ENCODE measurements at regions not wholly inside any gene's neighbourhood (a gene's known extent, or its start where the extent isn't known, plus 50 kb on each side); places are given as distances from the start of the nearest gene placed in this dataset.

GRCh38 chr6:156107624-156108101 lies 652.0 kb upstream of the NOX3 start:
- DNase-seq: no peak

DNA sequence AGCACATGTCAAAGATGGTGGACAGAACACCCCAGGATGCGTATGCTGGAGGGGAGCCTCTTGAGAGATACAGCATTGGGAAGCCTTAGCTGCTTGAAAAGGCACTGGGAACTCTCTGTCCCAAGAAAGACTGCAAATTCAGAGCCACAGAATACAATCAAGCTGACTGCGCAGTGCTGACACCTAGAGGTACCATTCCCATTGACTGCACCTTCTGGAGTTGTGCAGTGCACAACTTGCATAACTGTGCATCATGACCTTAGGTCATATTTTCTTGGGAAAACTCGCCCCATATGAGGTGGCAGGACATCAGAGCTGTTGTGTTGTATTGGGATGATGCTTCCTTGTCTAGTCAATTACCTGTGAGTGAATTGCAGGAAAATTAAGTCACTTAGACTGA lies 646.5 kb upstream of the NOX3 start:
- no peak for DNase-seq

DNA sequence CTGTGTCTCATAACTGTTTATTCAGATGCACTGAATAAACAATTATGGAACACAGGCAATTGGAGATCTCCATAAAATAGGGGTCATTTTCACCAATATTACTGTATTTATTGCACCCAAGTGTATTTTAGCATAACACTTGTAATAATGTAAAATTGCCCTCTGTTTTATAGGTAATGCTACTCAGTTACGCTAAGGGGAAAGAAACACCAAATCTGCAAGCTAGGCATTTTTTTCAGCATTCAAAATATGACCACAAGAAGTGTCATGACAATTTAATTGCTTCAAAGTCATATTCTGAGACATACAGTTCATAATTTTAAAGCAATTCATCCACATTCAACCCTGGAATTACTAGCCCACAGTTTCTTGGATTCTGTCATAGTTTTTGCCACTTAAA lies 643.2 kb upstream of the NOX3 start:
- no peak for DNase-seq

DNA sequence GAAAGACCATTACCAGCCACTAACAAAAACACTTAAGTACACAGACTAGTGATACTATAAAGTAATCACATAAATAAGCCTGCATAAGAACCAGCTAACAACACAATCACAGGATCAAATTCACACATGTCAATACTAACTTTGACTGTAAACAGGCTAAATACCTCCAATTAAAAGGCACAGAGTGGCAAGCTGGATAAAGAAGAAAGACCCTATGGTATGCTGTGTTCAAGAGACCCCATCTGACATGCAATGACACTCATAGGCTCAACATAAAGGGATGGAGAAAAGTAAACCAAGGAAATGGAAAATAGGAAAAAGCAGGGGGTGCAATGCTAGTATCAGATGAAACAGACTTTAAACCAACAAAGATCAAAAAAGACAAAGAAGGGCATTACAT lies 631.8 kb upstream of the NOX3 start:
- no peak for DNase-seq

- no peak for DNase-seq
Measured at GRCh38 chr6:156082012-156082411, 626.4 kb upstream of the NOX3 start.

DNA sequence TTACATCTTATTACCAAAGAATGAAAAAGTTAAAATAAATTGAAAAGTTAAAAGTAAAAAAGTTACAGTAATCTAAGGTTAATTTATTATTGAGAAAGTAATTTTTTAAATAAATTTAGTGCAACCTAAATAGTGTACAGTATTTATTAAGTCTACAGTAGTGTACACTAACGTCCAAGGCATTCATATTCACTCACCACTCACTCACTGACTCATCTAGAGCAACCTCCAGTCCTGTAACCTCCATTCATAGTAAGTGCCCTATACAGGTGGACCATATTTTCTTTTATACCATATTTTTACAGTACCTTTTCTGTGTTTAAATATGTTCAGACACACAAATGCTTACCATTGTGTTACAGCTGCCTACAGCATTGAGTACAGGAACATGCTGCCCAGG lies 624.7 kb upstream of the NOX3 start:
- DNase-seq: no peak

- DNase-seq: no peak
Measured at GRCh38 chr6:156068881-156069280, 613.2 kb upstream of the NOX3 start.

DNA sequence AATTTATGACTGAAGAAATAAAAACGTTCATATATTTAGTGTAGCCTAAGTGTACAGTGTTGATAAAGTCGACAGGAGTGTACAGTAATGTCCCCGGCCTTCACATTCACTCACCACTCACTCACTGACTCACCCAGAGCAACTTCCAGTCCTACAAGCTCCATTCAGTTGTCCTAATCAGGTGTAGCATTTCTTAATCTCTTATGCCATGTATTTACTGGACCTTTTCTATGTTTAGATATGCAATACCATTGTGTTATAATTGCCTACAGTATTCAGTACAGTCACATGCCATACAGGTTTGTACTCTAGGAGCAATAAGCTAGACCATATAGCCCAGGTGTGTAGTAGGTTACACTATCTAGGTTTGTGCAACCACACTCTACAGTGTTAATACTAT lies 610.2 kb upstream of the NOX3 start:
- DNase-seq: no peak

DNA sequence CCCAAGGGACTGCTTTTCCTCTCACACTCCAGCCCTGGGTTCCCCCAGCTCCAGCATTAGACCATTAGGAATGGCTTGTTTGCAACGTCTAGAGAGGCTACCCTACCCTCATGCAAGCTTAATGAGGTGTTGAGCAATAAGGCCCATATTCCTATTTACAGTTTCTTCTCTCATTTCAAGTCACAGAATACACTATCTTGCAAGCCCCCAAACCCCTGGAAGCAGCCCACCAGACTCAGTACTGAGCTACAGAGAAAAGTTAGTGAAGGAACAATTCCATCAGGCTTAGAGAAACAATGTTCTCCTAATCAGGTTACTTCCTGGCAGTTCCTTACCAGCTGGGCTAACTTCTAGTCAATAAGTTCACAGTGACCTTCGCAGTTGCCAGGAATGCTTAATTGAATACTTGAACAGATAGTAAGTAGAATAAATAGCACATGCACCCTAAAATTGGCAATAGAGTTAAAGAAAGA lies 606.5 kb upstream of the NOX3 start:
- no peak for DNase-seq

GRCh38 chr6:156061465-156061864 lies 605.8 kb upstream of the NOX3 start:
- DNase-seq: no peak

DNA sequence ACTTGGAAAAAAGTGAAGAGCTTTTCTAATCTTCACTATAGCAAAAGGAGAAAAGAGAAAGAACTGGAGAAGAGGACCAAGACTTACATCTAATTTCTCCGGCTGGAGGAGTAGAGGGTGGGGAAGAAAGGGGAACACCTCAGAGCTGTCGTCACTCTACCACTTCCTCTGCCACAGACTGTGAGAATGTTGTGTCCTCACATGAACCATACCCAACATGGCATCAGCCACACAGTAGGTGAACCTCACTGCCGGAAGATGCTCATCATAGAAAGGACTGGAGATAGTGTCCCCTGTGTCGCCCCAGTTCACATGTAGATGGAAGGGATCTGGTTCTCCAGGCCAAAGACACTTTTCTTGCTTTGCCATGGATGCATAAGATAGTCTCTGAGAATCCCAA lies 604.4 kb upstream of the NOX3 start:
- DNase-seq: no peak

- DNase-seq: no peak
Measured at GRCh38 chr6:156058356-156058755, 602.7 kb upstream of the NOX3 start.

- no peak for DNase-seq
Measured at GRCh38 chr6:156057869-156058268, 602.2 kb upstream of the NOX3 start.

DNA sequence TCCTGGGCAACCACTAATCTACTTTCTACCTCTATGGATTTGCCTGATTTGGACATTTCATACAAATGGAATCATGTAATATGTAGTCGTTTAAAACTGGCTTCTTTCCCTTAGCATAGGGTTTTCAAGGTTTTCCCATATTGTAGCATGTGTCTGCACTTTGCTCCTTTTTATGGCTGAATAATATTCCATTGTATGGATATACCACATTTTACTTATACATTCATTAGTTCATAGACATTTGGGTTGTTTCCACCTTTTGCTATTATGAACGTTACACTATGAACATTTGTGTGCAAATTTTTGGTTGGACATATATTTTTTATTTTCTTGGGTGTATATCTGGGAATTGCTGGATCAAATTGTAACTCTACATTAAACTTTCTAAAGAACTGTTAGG lies 600.4 kb upstream of the NOX3 start:
- DNase-seq: no peak

GRCh38 chr6:156053626-156054025 lies 598.0 kb upstream of the NOX3 start:
- no peak for DNase-seq

GRCh38 chr6:156046841-156047449 lies 591.3 kb upstream of the NOX3 start:
- no peak for DNase-seq

DNA sequence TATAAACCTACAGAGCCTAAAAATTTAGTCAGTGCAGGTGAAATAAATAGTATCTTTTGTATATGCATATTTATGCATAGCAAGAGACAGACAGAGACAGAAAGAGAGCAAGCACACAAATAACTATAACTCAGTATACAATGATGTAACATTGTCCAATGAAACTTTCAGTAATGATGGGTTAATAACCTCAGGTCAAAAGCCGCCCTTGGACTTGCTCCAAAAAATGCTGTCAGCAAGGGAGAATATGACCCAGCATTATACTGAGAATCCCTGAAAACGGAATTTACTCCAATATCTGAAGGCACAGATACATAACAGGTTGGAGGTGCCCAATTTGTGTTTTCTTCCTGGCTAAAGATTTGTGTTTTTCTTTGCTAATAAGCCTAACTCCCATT lies 590.6 kb upstream of the NOX3 start:
- DNase-seq: no peak

- DNase-seq: no peak
Measured at GRCh38 chr6:156045401-156046267, 590.0 kb upstream of the NOX3 start.

DNA sequence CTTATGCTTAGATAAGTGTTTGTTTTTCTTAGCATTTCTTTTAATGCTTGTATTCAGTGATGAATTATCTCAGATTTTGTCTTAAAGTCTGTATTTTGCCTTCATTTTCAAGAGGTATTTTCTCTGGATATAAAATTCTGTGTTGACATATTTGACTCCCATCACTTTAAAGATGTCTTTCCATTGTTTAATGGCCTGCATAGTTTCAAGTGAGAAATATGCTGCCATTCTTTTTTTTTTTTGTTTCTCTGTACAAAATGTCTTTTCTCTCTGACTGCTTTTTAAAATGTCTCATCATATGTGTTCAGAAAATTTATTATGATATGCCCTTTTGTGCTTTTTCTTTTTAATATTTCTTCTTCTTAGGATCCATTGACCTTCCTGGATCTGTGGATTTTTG lies 578.0 kb upstream of the NOX3 start:
- no peak for DNase-seq

GRCh38 chr6:156031516-156031915 lies 575.9 kb upstream of the NOX3 start:
- no peak for DNase-seq

DNA sequence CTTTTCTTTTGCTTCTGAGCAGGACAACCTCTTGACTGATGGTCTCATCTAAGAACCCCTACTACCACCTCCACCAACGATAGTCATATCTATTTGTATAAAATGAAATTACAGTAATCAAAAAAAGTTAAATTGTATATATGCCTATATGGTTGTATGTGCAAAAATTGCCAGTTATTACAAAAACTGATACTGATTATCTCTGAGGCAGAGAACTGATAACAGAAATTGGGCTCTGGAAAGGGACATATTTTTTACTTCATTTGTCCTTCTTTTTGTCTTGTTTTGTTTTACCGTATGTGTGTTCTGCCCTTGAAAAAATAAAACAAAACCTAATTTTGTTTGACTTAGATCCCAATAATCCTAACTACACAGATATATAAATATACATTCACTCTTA lies 574.4 kb upstream of the NOX3 start:
- no peak for DNase-seq

- DNase-seq: no peak
Measured at GRCh38 chr6:156029286-156029985, 573.8 kb upstream of the NOX3 start.

DNA sequence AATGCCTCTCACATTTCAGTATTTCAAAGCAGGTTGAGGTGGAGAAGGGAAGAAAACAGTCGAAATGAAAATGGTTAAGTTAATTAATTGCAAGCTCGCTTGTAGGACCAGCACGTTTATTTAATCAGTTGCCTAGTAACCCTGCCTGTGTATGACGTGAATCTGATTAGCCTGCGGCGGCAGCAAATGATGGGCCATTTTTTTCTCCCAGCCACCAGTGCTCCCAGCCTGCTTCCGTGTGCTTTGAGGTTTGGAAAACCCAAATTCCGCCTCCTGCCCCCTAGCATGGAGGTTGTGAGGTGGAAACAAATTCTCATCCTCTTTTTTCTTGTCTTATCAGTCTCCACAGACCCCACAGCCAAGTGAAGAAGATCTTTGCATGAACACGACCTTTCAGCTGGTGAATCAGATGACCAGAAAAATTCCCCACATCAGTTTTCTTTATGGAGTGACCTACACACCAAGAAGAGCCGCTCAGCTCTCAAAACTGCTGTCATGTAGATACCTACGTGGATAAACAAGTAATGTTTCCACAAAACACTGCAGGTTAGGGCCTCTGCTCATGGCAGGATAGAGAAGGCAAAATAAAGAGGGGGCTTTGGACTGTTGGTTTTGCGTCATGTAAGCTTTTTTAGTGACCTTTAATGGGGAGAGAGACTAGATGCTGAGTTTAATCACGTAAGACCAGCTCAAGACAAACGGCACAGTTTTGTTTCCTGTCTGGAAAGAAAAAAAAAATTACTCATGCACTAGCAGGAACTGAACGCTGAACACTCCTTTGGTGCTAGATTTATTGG lies 572.9 kb upstream of the NOX3 start:
- DNase-seq: no peak

Measured in activated CD4-positive, CD25-positive, alpha-beta regulatory T cell (primary cell).